Glomerular endothelial cell (primary cell): ENCODE measurements at regions not wholly inside any gene's neighbourhood (a gene's known extent, or its start where the extent isn't known, plus 50 kb on each side); places are given as distances from the start of the nearest gene placed in this dataset.

Experiments
- DNase-seq: peaks from one replicate; pipeline ENCODE4 v3.0.0-alpha.2; 2011; ENCODE audit warnings: low read depth, low spot score; ENCODE audit errors: extremely low read depth

DNA sequence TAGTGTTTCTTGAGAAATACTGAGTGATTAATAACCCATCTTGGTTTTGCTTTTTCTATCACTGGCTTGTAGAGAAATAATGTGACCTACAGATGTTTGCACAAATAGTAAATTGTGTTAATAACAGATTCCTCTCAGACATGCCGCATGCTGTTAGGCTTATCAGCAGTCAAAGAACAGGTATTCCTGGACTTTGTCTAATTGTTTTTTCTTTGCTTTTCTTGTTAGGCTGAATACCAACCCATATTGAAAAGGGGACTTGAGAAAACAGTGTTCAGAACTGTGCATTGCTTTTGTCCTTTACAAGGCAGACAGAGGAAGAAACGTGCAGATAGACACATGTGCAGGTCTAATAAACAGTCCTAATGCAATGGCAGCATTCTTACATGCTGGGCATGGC, 51.0 kb upstream of the RARB start:
- DNase-seq: no peak
